Osteoblast (primary cell): ENCODE measurements at regions not wholly inside any gene's neighbourhood (a gene's known extent, or its start where the extent isn't known, plus 50 kb on each side); places are given as distances from the start of the nearest gene placed in this dataset.

ENCODE experiments used
- DNase-seq: peaks from one replicate; pipeline ENCODE4 v3.0.0; 2011; ENCODE audit warnings: low spot score, mixed read lengths; ENCODE audit not compliant: insufficient read length; ENCODE audit errors: missing footprints
- H2AFZ ChIP-seq: 2 replicates; pipeline ENCODE4 v1.6.0; 2011; ENCODE audit warnings: mild to moderate bottlenecking, low read length
- H3K27ac ChIP-seq: 2 replicates; pipeline ENCODE4 v1.5.1; 2011; ENCODE audit warnings: mild to moderate bottlenecking, low read depth, low read length, moderate library complexity
- H3K27me3 ChIP-seq: 2 replicates; pipeline ENCODE4 v1.6.0; 2012; ENCODE audit warnings: mild to moderate bottlenecking, control low read depth, inconsistent platforms, low read length, moderate library complexity; ENCODE audit not compliant: insufficient read depth
- H3K36me3 ChIP-seq: 2 replicates; pipeline ENCODE4 v1.5.1; 2011; ENCODE audit warnings: mild to moderate bottlenecking, low read length, control low read depth, moderate library complexity; ENCODE audit not compliant: insufficient read depth
- H3K4me1 ChIP-seq: 2 replicates; pipeline ENCODE4 v1.5.1; 2011; ENCODE audit warnings: mild to moderate bottlenecking, low read length, control low read depth, moderate library complexity; ENCODE audit not compliant: insufficient read depth
- H3K4me2 ChIP-seq: 2 replicates; pipeline ENCODE4 v1.6.0; 2011; ENCODE audit warnings: mild to moderate bottlenecking, low read length; ENCODE audit not compliant: insufficient read depth
- H3K4me3 ChIP-seq: fragments of 200-600 bp; sonication (generic); 3 replicates; pipeline ENCODE4 v1.5.1; 2012; ENCODE audit warnings: mild to moderate bottlenecking, low read length, inconsistent platforms; ENCODE audit not compliant: insufficient read depth
- H3K79me2 ChIP-seq: 2 replicates; pipeline ENCODE4 v1.6.0; 2012; ENCODE audit warnings: mild to moderate bottlenecking, low read length, control low read depth, inconsistent platforms; ENCODE audit not compliant: insufficient read depth
- H3K9me3 ChIP-seq: 2 replicates; pipeline ENCODE4 v1.5.1; 2011; ENCODE audit warnings: low read depth, low read length, control low read depth
- H4K20me1 ChIP-seq: 2 replicates; pipeline ENCODE4 v1.6.0; 2012; ENCODE audit warnings: mild to moderate bottlenecking, low read length, control low read depth; ENCODE audit not compliant: insufficient read depth
- TF ChIP-seq, protein P1 (sequence below): IDR thresholded peaks from 2 replicates; pipeline ENCODE4 v1.5.1; 2011; ENCODE audit warnings: mild to moderate bottlenecking, low read depth, low read length, moderate library complexity; ENCODE audit errors: extremely low read depth

DNA sequence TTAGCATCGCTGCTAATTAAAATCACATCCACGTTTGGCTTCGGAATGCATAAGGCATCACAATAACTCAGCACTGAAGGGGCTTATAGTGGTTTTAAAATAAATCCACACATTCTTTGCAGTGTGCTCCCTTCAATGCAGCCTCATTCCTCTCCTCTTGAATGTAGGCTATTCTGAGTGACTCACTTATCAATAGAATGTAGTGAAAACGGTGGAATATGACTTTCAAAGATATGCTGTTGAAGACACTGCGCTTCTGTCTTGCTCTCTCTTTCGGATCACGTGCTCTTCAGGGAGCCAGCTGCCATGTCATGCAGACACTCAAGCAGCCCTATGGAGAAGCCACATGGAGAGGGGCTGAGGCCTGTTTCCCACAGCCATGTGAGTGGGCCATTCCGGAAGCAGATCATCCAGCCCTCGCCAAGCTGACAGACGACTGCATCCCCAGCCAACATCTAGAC is 87.4 kb downstream of the CRYGS start:
- TF ChIP-seq, protein P1, sequence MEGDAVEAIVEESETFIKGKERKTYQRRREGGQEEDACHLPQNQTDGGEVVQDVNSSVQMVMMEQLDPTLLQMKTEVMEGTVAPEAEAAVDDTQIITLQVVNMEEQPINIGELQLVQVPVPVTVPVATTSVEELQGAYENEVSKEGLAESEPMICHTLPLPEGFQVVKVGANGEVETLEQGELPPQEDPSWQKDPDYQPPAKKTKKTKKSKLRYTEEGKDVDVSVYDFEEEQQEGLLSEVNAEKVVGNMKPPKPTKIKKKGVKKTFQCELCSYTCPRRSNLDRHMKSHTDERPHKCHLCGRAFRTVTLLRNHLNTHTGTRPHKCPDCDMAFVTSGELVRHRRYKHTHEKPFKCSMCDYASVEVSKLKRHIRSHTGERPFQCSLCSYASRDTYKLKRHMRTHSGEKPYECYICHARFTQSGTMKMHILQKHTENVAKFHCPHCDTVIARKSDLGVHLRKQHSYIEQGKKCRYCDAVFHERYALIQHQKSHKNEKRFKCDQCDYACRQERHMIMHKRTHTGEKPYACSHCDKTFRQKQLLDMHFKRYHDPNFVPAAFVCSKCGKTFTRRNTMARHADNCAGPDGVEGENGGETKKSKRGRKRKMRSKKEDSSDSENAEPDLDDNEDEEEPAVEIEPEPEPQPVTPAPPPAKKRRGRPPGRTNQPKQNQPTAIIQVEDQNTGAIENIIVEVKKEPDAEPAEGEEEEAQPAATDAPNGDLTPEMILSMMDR, result no peak
- Histone ChIP-seq H4K20me1 (peaks cover 3% of the 10 kb centered on the region), H3K4me2 (no peak overlapping the region), H2AFZ (no peak overlapping the region), H3K27ac (no peak overlapping the region), H3K36me3 (no peaks in the 10 kb centered on the region), H3K9me3 (no peaks in the 10 kb centered on the region), H3K79me2 (no peaks in the 10 kb centered on the region), H3K4me3 (no peak overlapping the region), H3K27me3 (peaks cover 28% of the 10 kb centered on the region), H3K4me1 (peaks cover 9% of the 10 kb centered on the region)
- DNase-seq, result peak; percentile 58

DNA sequence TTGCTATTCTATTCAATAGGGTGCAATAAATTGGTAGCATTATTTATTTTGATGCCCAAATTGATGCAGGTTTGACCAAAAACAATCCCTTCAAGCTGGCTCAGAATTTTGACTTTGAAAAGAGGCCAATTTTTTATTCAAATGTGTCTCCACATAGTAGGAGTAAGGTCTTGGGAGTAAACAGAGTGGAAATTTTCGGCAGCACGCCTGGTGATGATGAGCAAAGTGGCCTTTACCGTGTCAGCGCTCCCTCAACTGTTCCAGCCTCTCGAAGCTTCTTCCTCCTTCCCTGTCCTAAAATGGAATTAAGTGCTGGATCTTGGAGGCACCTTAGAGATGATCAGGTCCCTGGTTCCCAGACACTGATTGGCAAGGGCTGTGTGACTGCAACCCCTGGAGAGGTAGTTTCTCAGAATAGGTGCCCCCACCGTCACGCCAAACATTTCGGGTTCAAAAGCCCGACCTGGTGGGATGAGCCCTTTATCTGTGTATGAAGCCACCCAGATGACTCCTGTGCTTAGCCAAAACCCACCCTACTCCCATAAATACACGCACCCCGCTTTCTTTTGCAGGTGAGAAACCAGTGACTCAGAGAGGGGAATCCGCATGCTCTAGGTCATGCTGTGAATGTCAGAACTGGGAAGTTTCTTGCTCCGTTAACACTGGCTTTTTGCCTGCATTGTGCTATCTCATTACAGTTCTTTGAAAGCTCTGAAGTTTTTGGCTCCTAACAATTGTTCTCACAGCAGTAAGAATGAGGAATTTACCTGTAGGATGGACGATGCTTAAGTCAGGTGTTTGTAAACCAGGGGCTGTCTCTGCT is 89.1 kb downstream of the CRYGS start:
- Histone ChIP-seq H3K9me3 (no peaks in the 10 kb centered on the region), H3K27ac (no peak overlapping the region), H3K27me3 (peaks cover 31% of the 10 kb centered on the region), H3K79me2 (no peaks in the 10 kb centered on the region), H2AFZ (no peak overlapping the region), H3K4me2 (no peak overlapping the region), H3K4me3 (no peak overlapping the region), H3K36me3 (no peaks in the 10 kb centered on the region), H3K4me1 (peaks cover 9% of the 10 kb centered on the region), H4K20me1 (peaks cover 3% of the 10 kb centered on the region)
- TF ChIP-seq, protein P1, result no peak
- no peak for DNase-seq

DNA sequence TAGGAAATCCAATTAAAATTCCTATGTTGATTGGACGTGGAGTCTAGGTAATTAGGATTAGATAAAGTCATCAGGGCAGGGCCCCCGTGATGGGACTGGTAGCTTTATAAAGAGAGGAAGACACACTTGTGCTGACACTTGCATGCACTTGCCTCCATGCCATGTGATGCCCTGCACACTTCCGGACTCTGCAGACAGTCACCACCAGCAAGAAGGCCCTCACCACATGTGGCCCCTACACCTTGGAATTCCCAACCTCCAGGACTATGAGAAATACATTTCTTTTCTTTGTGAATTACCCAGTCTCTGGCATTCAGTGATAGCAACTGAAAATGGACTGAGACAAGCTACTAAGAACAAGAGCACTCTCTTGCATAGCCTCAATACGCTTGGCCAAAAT is 90.6 kb downstream of the CRYGS start:
- Histone ChIP-seq H3K79me2 (no peaks in the 10 kb centered on the region), H3K9me3 (no peaks in the 10 kb centered on the region), H3K4me3 (no peak overlapping the region), H3K27ac (no peak overlapping the region), H2AFZ (no peak overlapping the region), H3K36me3 (no peaks in the 10 kb centered on the region), H3K4me2 (no peak overlapping the region), H3K27me3 (peaks cover 34% of the 10 kb centered on the region), H3K4me1 (peaks cover 9% of the 10 kb centered on the region), H4K20me1 (peaks cover 3% of the 10 kb centered on the region)
- DNase-seq, result no peak
- TF ChIP-seq, protein P1, result no peak

DNA sequence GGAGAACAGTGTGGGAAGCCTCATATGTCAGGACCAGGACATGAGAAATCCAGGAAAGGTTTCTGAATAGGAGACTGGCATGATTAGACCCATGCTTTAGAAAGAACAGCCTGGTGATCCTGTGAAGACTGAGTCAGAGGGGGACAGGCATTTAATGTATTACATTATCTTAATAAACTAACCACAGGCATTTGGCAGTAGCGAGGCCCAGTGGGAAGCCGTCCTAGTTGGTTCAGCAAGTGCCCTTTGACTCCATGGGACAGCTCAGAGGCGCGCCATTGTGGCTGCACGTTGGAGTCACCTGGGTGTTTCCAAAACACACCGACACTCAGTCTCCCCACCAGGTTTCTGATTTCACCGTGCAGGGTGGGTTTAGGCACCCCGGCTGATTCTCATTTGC is 90.5 kb upstream of the DGKG start:
- H3K27ac ChIP-seq, result no peak overlapping the region
- no peak overlapping the region for H3K4me2 ChIP-seq

More for the DNA sequence above, 90.5 kb upstream of the DGKG start:
- TF ChIP-seq, protein P1, result no peak
- H3K79me2 ChIP-seq, result no peaks in the 10 kb centered on the region
- H3K36me3 ChIP-seq, result no peaks in the 10 kb centered on the region
- H4K20me1 ChIP-seq, result peaks cover 3% of the 10 kb centered on the region
- DNase-seq, result peak; percentile 87
- peaks cover 44% of the 10 kb centered on the region for H3K27me3 ChIP-seq
- no peaks in the 10 kb centered on the region for H3K9me3 ChIP-seq
- H3K4me3 ChIP-seq, result no peak overlapping the region
- peaks cover 9% of the 10 kb centered on the region for H3K4me1 ChIP-seq
- no peak overlapping the region for H2AFZ ChIP-seq
